HG03139 (cell line): ENCODE measurements at regions not wholly inside any gene's neighbourhood (a gene's known extent, or its start where the extent isn't known, plus 50 kb on each side); places are given as distances from the start of the nearest gene placed in this dataset.

Experiments
- ATAC-seq: cut with Tn5 transposase; IDR thresholded peaks from one replicate; pipeline ENCODE4 v1.9.1; 2021; ENCODE audit not compliant: unreplicated experiment

DNA sequence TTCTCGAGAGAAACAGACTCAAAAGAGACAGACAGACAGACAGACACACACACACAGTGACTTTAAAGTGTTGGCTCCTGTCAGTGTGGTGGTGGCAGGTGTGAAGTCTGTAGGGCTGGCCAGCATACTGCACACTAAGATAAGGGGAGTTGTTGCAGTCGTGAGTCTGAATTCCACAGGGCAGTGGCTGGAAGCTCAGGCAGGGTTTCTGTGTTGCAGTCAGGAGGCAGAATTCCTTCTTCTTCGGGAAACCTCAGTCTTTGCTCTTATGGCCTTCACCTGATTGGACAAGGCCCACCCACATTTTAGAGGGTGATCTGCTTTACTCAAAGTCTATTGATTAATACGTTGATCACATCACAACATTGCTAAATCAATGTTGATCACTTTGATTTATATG lies 478.4 kb upstream of the HS6ST1 start:
- ATAC-seq: no peak

- ATAC-seq: no peak
These were observed 478.9 kb upstream of the HS6ST1 start for GRCh38 chr2:128797533-128797932.

DNA sequence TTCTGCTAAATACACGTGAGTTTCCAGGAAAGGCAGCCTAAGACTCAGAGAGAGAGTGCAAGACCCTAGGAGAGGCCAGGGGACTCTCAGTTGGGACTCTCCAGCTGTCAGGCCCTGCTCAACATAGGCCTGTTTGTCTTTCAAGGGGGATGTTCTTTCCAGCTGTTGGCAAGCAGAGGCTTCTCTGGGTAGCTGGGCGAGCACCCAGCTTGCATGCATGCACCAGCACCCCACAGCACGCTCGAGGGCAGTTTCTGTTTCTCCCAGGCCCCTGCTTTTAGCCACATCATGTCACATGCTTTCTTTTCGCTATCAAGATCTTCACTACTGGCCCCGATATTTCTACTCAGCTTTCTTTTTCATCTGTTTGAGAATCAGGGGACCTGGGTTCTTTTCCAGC lies 479.3 kb upstream of the HS6ST1 start:
- no peak for ATAC-seq

DNA sequence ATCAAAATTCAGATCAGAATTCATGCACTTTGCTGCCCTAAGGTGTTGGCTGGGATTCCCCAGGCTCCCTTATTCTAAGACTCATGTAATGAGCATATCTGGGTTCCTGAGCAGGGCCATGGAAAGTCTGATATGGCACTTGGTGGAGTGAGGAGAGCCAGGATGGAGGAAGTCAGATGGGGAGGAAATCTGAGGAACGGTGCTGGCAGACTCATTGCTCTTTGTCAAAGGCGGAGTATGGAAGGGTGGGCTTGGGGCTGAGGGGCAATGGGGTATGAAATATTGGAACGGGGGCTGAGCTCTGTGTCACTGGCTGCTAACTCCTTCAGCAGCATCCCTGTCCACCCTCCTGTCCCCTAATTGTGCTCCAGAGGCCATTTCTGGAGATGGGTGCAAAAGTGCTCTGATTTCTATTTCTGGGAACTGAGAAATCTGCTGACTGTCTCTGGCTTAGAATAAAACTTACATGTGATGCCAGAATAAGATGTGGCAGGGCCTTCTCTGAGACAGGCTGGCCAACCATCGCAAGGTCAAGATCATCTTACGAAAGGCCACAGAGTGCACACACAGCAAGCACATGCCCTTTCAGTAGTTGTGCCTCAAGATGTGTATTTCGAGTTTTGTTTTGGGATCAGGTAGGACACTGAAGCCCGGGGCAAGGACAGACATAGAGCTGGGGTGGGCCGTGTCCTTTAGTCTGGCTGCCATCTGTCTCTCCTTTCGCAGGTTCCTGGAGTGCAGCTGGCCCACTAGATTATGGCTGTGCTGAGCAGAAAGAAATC lies 480.0 kb upstream of the HS6ST1 start:
- ATAC-seq: no peak

- ATAC-seq: no peak
These were observed 480.6 kb upstream of the HS6ST1 start for GRCh38 chr2:128799284-128799552.

DNA sequence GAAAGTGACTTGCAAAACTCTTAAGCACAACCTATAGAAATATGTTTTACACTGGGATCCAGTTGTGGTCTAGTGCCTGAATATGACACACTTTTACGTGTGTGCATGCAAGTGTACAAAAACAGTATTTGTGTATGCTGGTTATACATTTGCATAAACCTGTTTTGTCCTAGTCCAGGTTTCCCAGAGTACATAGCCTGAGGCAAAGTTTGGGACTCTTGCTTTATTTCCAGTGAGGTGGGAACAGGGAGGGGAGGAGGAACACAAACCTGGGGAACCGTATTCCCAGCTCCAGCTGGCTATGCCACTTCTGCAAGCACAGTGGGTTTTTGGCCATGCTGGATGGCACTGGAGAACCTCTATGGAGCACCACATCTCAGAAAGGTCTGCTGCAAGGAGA lies 481.1 kb upstream of the HS6ST1 start:
- ATAC-seq: no peak

- no peak for ATAC-seq
These were observed 482.9 kb upstream of the HS6ST1 start for GRCh38 chr2:128801576-128801975.

DNA sequence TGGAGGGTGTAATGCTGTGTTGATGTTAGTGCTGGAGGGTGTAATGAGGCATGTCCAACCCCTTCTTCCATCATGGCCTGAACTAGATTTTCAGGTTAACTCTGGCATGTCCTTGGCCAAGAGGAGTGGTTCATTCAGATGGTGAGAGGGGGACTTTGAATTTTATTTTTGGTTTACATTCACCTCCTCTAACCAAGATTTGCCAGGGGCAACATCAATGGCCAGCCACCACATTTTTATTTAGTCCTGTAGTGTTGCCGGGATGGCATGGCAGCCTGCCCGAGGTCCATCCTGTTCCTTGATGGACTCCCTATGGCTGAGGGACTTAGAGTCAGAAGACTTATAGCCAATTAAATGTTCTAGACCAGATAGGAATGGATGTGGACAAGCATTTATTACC lies 484.6 kb upstream of the HS6ST1 start:
- no peak for ATAC-seq

DNA sequence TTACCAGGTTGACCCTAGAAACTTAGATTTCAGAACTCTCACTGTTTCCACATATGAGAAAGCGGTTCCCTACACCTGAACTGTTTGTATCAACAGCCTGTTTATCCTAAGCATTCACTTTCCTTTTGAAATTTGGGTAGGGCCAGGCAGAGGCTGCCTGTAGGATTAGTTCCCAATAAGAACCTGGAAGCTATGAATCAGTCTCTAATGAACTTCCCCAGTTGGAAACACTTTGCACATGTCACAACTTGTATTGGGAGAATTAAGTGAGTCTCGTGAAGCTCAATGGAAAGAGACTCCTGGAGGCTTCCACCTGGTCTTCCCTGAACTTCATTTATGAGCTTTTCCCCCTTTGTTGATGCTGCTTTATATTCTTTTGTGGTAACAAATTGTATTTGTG lies 486.6 kb upstream of the HS6ST1 start:
- no peak for ATAC-seq

DNA sequence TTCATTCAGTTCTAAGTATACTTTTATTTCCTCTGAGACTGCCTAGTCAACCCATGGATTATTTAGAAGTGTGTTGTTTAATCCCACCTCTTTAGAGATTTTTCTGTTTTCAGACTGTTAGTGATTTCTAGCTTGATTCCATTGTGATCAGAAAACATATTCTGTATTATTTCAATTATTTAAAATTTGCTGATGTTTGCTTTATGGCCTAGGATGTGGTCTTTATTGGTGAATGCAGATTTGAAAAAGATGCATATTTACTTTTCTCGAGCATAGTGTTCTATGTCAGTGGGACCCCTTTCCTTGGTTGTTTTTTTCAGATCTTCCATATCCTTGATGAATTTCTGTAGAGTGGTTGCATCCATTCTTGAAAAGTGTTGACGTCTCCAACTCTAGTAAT lies 487.2 kb upstream of the HS6ST1 start:
- ATAC-seq: no peak

GRCh38 chr2:128807317-128807716 lies 488.6 kb upstream of the HS6ST1 start:
- no peak for ATAC-seq

DNA sequence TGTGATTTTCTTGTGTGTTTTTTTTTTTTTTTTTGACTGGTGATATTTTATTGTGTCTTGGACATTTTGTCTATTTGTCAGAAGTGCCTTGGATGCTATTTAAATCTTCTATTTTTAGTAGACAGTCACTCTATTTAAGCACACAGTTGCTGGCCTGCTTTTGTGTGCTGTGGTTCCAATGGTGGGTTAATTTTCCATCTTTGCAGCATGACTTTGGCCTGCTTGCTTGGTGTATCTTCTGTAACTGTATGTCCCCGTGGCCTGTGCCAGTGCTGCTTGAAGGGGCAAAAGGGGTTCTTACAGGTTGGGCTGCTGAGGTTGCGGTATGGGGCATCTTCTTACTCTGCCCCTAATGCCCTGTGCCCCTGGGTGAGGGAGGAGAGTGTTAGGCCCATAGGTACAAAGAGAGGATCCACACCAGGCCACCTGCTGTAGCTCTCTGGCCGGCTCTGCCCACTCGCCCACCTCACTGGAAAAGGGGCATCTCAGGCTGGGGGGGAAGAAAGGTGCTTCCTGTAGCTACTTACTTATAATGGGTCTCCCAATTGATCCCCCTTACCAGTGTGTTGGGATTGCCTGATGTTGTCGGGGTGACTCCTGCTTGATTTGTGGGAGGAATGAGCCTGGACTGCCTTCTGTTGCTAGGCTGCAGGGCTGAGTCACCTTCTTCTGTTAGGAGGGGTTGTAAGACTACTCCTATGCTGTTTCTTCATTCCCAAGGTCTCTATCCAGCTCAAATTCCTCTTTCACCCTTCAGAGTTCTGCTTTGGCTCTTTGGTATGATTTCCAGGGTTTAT lies 490.0 kb upstream of the HS6ST1 start:
- no peak for ATAC-seq

DNA sequence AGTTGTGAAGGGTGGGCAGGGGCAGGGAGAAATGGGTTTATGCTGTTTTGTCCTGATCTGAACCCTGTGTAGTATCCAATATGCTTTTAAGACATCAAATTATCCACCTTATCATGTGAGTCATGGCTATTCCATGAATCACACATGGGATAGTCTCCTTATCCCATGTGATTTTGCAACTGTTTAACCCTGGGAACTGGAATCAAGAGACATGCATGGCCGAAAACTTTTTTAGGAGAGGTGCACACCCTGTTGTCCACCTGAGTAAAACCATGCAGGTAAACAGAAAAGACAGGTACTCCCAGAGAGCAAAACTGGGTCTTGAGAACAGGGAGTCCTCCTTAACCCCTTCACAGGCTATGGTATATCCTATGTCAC lies 490.6 kb upstream of the HS6ST1 start:
- ATAC-seq: no peak

DNA sequence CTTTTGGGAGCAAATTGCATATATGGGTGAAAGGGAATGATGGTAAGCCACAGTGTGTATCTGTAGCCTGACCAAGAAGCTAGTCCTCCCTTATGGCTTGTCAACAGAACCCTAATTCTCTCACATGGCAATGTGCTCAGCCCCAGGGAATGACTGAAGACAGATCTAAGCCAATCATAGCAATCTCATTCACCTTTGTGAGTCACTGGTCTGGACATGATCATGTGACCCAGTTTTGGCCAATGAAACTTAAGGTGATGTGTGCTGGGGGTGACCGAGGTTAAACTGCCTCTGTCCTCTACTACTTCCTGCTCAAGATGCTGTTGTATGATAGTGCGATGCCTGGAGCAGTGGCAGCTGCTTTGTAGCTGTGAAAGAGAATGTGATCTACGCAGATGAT lies 491.2 kb upstream of the HS6ST1 start:
- no peak for ATAC-seq

GRCh38 chr2:128812183-128812940 lies 493.7 kb upstream of the HS6ST1 start:
- ATAC-seq: no peak

- ATAC-seq: no peak
These were observed 494.8 kb upstream of the HS6ST1 start for GRCh38 chr2:128813352-128814034.

DNA sequence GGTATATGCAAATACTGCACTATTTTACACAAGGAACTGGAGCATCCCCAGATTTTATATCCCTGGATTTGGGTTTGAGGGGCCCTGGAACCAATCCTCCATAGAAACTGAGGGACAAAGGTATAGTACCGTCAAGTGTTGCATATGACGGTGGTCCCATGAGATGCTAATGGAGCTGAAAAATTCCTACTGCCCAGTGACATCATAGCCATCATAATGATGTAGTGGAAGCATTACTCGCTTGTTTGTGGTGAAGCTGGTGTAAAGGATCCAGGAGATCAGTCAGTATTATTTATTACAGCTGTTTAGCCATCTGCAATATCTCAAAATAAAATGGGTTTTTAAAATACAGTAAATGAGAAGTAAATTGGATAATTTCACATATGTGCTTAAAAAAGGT lies 496.6 kb upstream of the HS6ST1 start:
- no peak for ATAC-seq

GRCh38 chr2:128817171-128817570 lies 498.5 kb upstream of the HS6ST1 start:
- ATAC-seq: no peak

DNA sequence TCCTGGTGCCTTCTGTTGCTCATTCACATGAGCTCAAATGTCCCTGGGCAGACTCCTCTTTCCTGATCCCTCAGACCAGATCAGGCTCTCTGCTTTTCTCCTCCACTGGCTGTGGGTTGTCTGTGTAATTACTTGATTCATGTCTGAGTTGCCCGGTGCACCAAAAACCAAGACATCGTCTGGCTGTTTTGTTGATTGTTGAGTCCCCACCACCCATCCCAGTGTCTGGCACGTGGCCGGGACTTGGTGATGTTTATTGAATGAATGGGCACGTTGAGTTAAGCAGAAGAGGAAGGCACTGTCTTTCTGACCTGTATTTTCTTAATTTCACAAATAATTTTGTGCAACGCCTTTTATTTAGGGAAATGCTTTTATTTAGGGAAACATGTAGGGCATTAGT lies 499.1 kb upstream of the HS6ST1 start:
- ATAC-seq: no peak

- no peak for ATAC-seq
These were observed 499.6 kb upstream of the HS6ST1 start for GRCh38 chr2:128818248-128818647.

DNA sequence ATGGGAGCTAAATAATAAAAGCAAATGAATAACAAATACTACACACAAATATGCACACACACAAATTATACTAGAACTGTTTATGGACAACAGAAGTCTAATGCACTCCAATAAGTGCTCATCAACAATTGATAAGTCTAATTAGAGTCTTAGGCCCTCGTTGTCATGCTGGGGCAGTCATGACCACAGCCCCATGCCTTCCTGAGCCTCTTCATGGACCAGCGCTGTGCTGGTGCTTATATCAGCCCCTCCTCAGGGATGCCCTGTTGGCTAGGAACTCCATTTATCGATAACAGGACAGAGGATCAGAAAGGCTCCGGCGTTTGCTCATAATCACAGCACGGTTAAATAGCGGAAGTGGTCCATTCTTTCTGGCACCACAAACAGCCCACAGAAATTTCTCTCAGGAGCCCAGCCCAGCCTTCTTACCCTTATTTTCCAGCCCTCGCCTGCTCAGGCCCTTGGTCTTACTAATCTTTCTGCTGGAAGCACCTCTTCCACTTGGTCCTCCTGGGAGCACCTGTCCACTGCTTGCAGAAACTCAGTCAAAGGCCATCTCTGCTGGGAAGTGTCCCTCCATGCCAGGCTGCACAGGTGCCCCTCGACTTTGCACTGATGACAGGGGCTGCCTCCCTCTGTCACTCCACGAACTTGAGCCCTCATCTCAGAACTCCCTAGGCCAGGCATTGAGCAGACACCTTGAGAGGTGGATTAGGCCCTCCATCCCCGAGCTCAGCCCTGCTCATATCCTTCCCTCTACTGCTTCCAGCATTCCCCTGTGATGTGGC lies 500.2 kb upstream of the HS6ST1 start:
- ATAC-seq: no peak
